Kasumi-1 (cell line): ENCODE measurements at regions not wholly inside any gene's neighbourhood (a gene's known extent, or its start where the extent isn't known, plus 50 kb on each side); places are given as distances from the start of the nearest gene placed in this dataset.

Experiments used
- DNase-seq, 2 experiments: peaks; one replicate each; lab custom pipeline; 2025; lab: John Stamatoyannopoulos, UW

GRCh38 chr5:117072439-117072838 is 497.8 kb upstream of the SEMA6A start:
- no peak for DNase-seq

GRCh38 chr5:117065800-117066199 is 491.2 kb upstream of the SEMA6A start:
- DNase-seq = no peak

- DNase-seq = no peak
Measured at GRCh38 chr5:117065161-117065560, 490.5 kb upstream of the SEMA6A start.

GRCh38 chr5:117060099-117060498 is 485.5 kb upstream of the SEMA6A start:
- DNase-seq = no peak

- no peak for DNase-seq
Measured at GRCh38 chr5:117058740-117059139, 484.1 kb upstream of the SEMA6A start.

GRCh38 chr5:117055517-117055916 is 480.9 kb upstream of the SEMA6A start:
- DNase-seq = no peak

GRCh38 chr5:117054911-117055310 is 480.3 kb upstream of the SEMA6A start:
- DNase-seq = no peak

GRCh38 chr5:117054141-117054540 is 479.5 kb upstream of the SEMA6A start:
- DNase-seq = no peak

- DNase-seq = no peak
Measured at GRCh38 chr5:117041926-117042595, 467.4 kb upstream of the SEMA6A start.

- no peak for DNase-seq
Measured at GRCh38 chr5:117039035-117039434, 464.4 kb upstream of the SEMA6A start.

- no peak for DNase-seq
Measured at GRCh38 chr5:117027384-117027783, 452.8 kb upstream of the SEMA6A start.

- DNase-seq = no peak
Measured at GRCh38 chr5:117020999-117021398, 446.4 kb upstream of the SEMA6A start.

- DNase-seq = no peak
Measured at GRCh38 chr5:117013280-117013877, 438.8 kb upstream of the SEMA6A start.

- DNase-seq = no peak
Measured at GRCh38 chr5:117010574-117010973, 436.0 kb upstream of the SEMA6A start.

GRCh38 chr5:116998024-116998423 is 423.4 kb upstream of the SEMA6A start:
- no peak for DNase-seq

- DNase-seq = no peak
Measured at GRCh38 chr5:116992681-116993080, 418.1 kb upstream of the SEMA6A start.

- DNase-seq = no peak
Measured at GRCh38 chr5:116989995-116990394, 415.4 kb upstream of the SEMA6A start.

GRCh38 chr5:116982035-116982434 is 407.4 kb upstream of the SEMA6A start:
- no peak for DNase-seq

- DNase-seq = no peak
Measured at GRCh38 chr5:116980581-116980980, 406.0 kb upstream of the SEMA6A start.

- no peak for DNase-seq
Measured at GRCh38 chr5:116976767-116977166, 402.1 kb upstream of the SEMA6A start.

- DNase-seq = no peak
Measured at GRCh38 chr5:116971131-116971530, 396.5 kb upstream of the SEMA6A start.

GRCh38 chr5:116970318-116970717 is 395.7 kb upstream of the SEMA6A start:
- DNase-seq = no peak

GRCh38 chr5:116964438-116964837 is 389.8 kb upstream of the SEMA6A start:
- no peak for DNase-seq

GRCh38 chr5:116961021-116961420 is 386.4 kb upstream of the SEMA6A start:
- no peak for DNase-seq
